HCT116 (cell line): ENCODE measurements at regions not wholly inside any gene's neighbourhood (a gene's known extent, or its start where the extent isn't known, plus 50 kb on each side); places are given as distances from the start of the nearest gene placed in this dataset.

Experiments
- ATAC-seq: fragments of 200-7000 bp; cut with Tn5 transposase; 2 replicates; pipeline ENCODE4 v1.9.1; 2020; ENCODE audit warnings: mild to moderate bottlenecking, moderate library complexity
- BruUV-seq: library from RNA; stranded (reverse); fragments of 400-500 nt; replicated peaks from 2 replicates; lab custom pipeline; 2021; lab: Mats Ljungman, UMichigan
- CTCF ChIA-PET: fragments of 300-600 bp; sonication (Branson Sonifier 250); formaldehyde crosslinking; loops from one replicate; lab custom pipeline; 2021; ENCODE audit warnings: antibody characterized with exemption; lab: Charles Lee
- POLR2A ChIA-PET: fragments of 300-600, 350-600 bp; sonication (Branson Sonifier 250); formaldehyde crosslinking; loops from one replicate; lab custom pipeline; 2021; ENCODE audit warnings: antibody characterized with exemption; lab: Charles Lee
- RAD21 ChIA-PET, 2 experiments: fragments of 300-600 bp; sonication (Branson Sonifier 250); formaldehyde crosslinking; loops; one replicate each; lab custom pipeline; 2023; ENCODE audit warnings: low total read pairs in 2 of 2; ENCODE audit not compliant: uncharacterized antibody in 2 of 2, unreplicated experiment in 2 of 2, low non-redundant PET in 1 of 2; lab: Charles Lee
- DNase-seq: peaks from one replicate; pipeline ENCODE4 v3.0.0-alpha.2; 2010; ENCODE audit warnings: low read depth, low spot score
- H2AFZ ChIP-seq: fragments of 200-600 bp; shearing (Covaris generic), sonication (generic); 2 replicates; pipeline ENCODE4 v1.6.1; 2017; ENCODE audit warnings: low read depth, mixed run types, mixed read lengths, antibody characterized with exemption, low read length; ENCODE audit not compliant: poor library complexity, severe bottlenecking
- H3K27ac ChIP-seq: 2 replicates; pipeline ENCODE4 v1.5.1; 2012; ENCODE audit warnings: low read depth, low read length
- H3K27me3 ChIP-seq: fragments of 200-600 bp; sonication (generic); 2 replicates; pipeline ENCODE4 v1.6.1; 2016; ENCODE audit warnings: mixed run types, low read length, mixed read lengths; ENCODE audit not compliant: insufficient read depth
- H3K36me3 ChIP-seq, 2 experiments: fragments of 200-500 bp in 1 of 2; fragments of 200-600 bp in 1 of 2; sonication (Bioruptor generic) in 1 of 2; sonication (generic) in 1 of 2; 2 replicates each; pipeline versions ENCODE4 v1.5.1 to v1.6.1; 2014 to 2016; ENCODE audit warnings: low read length in 2 of 2, inconsistent platforms in 1 of 2, mixed read lengths in 1 of 2, mixed run types in 1 of 2; ENCODE audit not compliant: insufficient read depth in 2 of 2, control insufficient read depth in 1 of 2
- H3K4me1 ChIP-seq, 2 experiments: fragments of 200-600 bp in 1 of 2; sonication (generic) in 1 of 2; 2 replicates each; pipeline versions ENCODE4 v1.5.1 to v1.6.1; 2012 to 2017; ENCODE audit warnings: low read length in 2 of 2, inconsistent platforms in 1 of 2, mild to moderate bottlenecking in 1 of 2, mixed read lengths in 1 of 2, mixed run types in 1 of 2, moderate library complexity in 1 of 2; ENCODE audit not compliant: insufficient read depth in 2 of 2, control insufficient read depth in 1 of 2
- H3K4me2 ChIP-seq: fragments of 200-600 bp; sonication (generic); 2 replicates; pipeline ENCODE4 v1.6.1; 2017; ENCODE audit warnings: mixed run types, low read length, mixed read lengths
- H3K4me3 ChIP-seq, 2 experiments: fragments of 200-600 bp in 1 of 2; sonication (generic) in 1 of 2; replicated peaks in 1 of 2; 2 replicates each; pipeline ENCODE4 v1.5.1; 2011 to 2016; ENCODE audit warnings: low read length in 2 of 2, control low read depth in 1 of 2, low read depth in 1 of 2, mild to moderate bottlenecking in 1 of 2, mixed read lengths in 1 of 2, mixed run types in 1 of 2
- H3K79me2 ChIP-seq: fragments of 200-600 bp; sonication (generic); 2 replicates; pipeline ENCODE4 v1.6.1; 2017; ENCODE audit warnings: mild to moderate bottlenecking, mixed run types, low read length, moderate library complexity, mixed read lengths; ENCODE audit not compliant: insufficient read depth
- H3K9ac ChIP-seq: fragments of 200-600 bp; sonication (generic); 2 replicates; pipeline ENCODE4 v1.6.1; 2016; ENCODE audit warnings: low read length, mixed read lengths
- H3K9me2 ChIP-seq: fragments of 200-600 bp; sonication (generic), shearing (Covaris generic); 2 replicates; pipeline ENCODE4 v1.6.1; 2017; ENCODE audit warnings: mixed run types, mild to moderate bottlenecking, moderate library complexity; ENCODE audit not compliant: insufficient read depth
- H3K9me3 ChIP-seq, 2 experiments: fragments of 200-500 bp in 1 of 2; fragments of 200-600 bp in 1 of 2; sonication (Bioruptor generic) in 1 of 2; sonication (generic) in 1 of 2; 2 replicates each; pipeline ENCODE4 v1.6.1; 2014 to 2017; ENCODE audit warnings: low read length in 2 of 2, mixed read lengths in 2 of 2, inconsistent platforms in 1 of 2, low read depth in 1 of 2, mild to moderate bottlenecking in 1 of 2, mixed run types in 1 of 2, moderate library complexity in 1 of 2; ENCODE audit not compliant: control insufficient read depth in 1 of 2, insufficient read depth in 1 of 2
- H4K20me1 ChIP-seq: fragments of 200-600 bp; sonication (generic), shearing (Covaris generic); 2 replicates; pipeline ENCODE4 v1.6.1; 2017; ENCODE audit warnings: mixed run types, mild to moderate bottlenecking, moderate library complexity; ENCODE audit not compliant: insufficient read depth
- ATF3 ChIP-seq: IDR thresholded peaks from 2 replicates; pipeline ENCODE4 v1.6.1; 2012
- CBX3 ChIP-seq: IDR thresholded peaks from 2 replicates; pipeline ENCODE4 v1.6.1; 2012; ENCODE audit warnings: low read depth
- EGR1 ChIP-seq: IDR thresholded peaks from 2 replicates; pipeline ENCODE4 v1.6.1; 2012; ENCODE audit warnings: low read depth
- ELF1 ChIP-seq: IDR thresholded peaks from 2 replicates; pipeline ENCODE4 v1.6.1; 2012; ENCODE audit warnings: low read depth, borderline replicate concordance
- EZH2 ChIP-seq: fragments of 200-600 bp; sonication (generic); IDR thresholded peaks from 2 replicates; pipeline ENCODE4 v1.6.1; 2017; ENCODE audit warnings: antibody characterized with exemption, mixed run types
- EZH2phosphoT487 ChIP-seq: fragments of 200-600 bp; IDR thresholded peaks from 2 replicates; pipeline ENCODE4 v1.6.1; 2018; ENCODE audit warnings: antibody characterized with exemption, borderline replicate concordance
- JUND ChIP-seq: IDR thresholded peaks from 2 replicates; pipeline ENCODE4 v1.6.1; 2012
- MAX ChIP-seq: IDR thresholded peaks from 2 replicates; pipeline ENCODE4 v1.6.1; 2012
- POLR2A ChIP-seq: IDR thresholded peaks from 2 replicates; pipeline ENCODE4 v1.7.0; 2011; ENCODE audit warnings: borderline replicate concordance; ENCODE audit not compliant: insufficient read depth, insufficient read length; ENCODE audit errors: extremely low read depth
- POLR2AphosphoS5 ChIP-seq: IDR thresholded peaks from 2 replicates; pipeline ENCODE4 v1.6.1; 2011; ENCODE audit warnings: mild to moderate bottlenecking, low read depth, low read length, moderate library complexity
- REST ChIP-seq: IDR thresholded peaks from 2 replicates; pipeline ENCODE4 v1.6.1; 2012; ENCODE audit warnings: low read depth
- SIN3A ChIP-seq: IDR thresholded peaks from 2 replicates; pipeline ENCODE4 v1.6.1; 2012; ENCODE audit warnings: low read depth
- SP1 ChIP-seq: IDR thresholded peaks from 2 replicates; pipeline ENCODE4 v1.6.1; 2012; ENCODE audit warnings: low read depth
- SRF ChIP-seq: IDR thresholded peaks from 2 replicates; pipeline ENCODE4 v1.6.1; 2012; ENCODE audit warnings: low read depth
- TCF7L2 ChIP-seq: IDR thresholded peaks from 2 replicates; pipeline ENCODE4 v1.7.0; 2011; ENCODE audit warnings: borderline replicate concordance, inconsistent platforms; ENCODE audit not compliant: insufficient read depth, insufficient read length; ENCODE audit errors: extremely low read depth
- ZBTB33 ChIP-seq: IDR thresholded peaks from 2 replicates; pipeline ENCODE4 v1.6.1; 2011; ENCODE audit warnings: mild to moderate bottlenecking, low read length, moderate library complexity; ENCODE audit not compliant: insufficient replicate concordance; ENCODE audit errors: extremely low read depth
- intact Hi-C: fragments of 100-400 bp; cut with micrococcal nuclease; formaldehyde crosslinking; loops from 2 replicates; pipeline ENCODE4 v1.10.0; 2022

GRCh38 chr2:52036853-52037252 lies 1004.9 kb upstream of the NRXN1 start (continued):
- TF ChIP-seq TCF7L2 (no peak), SRF (no peak)
- TF ChIP-seq, all 23 proteins: peak for 0

- BruUV-seq = no TSS peak
- no peaks in the 10 kb centered on the region for H3K9me2 ChIP-seq
- H4K20me1 ChIP-seq = no peaks in the 10 kb centered on the region
- ChIA-PET CTCF (no interaction called here), POLR2A (no interaction called here), RAD21 (no interaction called here)
- H3K27me3 ChIP-seq = no peaks in the 10 kb centered on the region
- no peaks in the 10 kb centered on the region for H3K79me2 ChIP-seq
- no peak for DNase-seq
- intact Hi-C loops = no loop called here
- H3K9me3 ChIP-seq = no peaks in the 10 kb centered on the region
- H3K36me3 ChIP-seq = no peaks in the 10 kb centered on the region
- TF ChIP-seq REST (no peak), SP1 (no peak), TCF7L2 (no peak), ATF3 (no peak), MAX (no peak), ZBTB33 (no peak), POLR2AphosphoS5 (no peak), EZH2 (no peak), EZH2phosphoT487 (no peak), SRF (no peak), EGR1 (no peak), JUND (no peak), POLR2A (no peak), CBX3 (no peak), ELF1 (no peak), SIN3A (no peak)
- TF ChIP-seq, all 23 proteins: peak for 0
- Histone ChIP-seq H3K4me3 (no peak overlapping the region), H2AFZ (no peak overlapping the region), H3K4me2 (no peak overlapping the region), H3K4me1 (peaks cover 0 to 10% of the 10 kb centered on the region in 2 experiments; a peak in 2 of 4 replicates), H3K27ac (no peak overlapping the region), H3K9ac (no peak overlapping the region)
- ATAC-seq = no peak
Measured at GRCh38 chr2:52036024-52036423, 1004.1 kb upstream of the NRXN1 start.
